ENCODE measurements at regions not wholly inside any gene's neighbourhood (a gene's known extent, or its start where the extent isn't known, plus 50 kb on each side); places are given as distances from the start of the nearest gene placed in this dataset.

DNA sequence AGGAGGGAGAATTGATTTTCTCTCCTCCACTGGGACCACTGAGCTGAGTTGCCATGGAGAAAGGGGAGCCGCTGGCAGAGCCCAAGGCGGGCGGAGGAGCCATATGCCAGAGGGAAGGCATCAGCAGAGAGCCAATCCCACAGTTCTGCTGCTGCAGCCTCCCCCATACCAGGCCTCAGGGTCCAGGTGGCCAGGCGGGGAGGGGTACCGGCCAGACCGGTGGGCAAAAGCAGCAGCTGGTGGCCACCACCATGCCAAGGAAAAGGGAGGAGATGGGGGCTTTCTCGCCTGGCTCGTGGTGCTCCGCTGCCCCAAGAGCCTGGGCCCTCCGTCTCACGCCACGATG, 72.8 kb downstream of the PITPNM2 start:
- no peak for DNase-seq (ENCODE audit: low read depth)

DNA sequence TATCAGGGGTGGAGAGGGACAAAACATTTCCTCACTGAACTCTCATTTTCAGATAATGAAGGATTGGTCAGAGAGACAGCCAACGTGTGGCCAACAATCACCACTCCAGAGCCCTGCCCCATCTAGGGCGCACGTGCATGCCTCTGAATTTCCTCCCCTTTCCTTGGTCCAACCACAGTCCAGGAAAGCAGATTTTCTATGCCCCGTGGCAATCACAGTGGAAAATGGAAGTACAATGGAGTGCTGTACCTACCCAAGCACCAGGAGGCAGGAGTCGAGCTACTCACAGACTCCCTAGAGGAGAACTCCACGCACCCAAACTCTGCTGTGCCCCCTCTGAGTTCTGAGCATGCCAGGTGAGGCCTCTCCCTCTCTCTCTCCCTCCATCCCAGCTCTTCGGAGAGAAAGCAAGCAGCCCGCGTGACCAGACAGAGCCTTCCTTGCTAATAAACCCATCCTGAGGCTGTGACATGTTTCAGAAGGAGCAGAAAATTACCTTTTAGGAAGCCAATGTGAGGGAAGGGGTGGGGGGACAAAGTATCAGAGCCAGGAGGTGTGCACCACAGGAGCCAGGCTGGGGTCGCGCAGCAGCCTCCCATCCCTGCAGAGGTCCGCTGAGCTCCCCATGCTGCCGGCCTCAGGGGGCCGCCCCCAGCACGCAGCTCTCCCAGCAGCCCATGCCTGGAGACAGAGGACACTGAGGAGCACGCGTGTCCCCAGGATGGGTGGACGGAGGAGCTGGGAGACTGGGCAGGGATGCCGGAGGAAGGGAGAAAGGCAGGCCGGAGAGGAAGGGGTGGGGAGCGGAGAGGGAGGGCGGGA, 73.4 kb downstream of the PITPNM2 start:
- DNase-seq (ENCODE audit: low read depth) = no peak

DNA sequence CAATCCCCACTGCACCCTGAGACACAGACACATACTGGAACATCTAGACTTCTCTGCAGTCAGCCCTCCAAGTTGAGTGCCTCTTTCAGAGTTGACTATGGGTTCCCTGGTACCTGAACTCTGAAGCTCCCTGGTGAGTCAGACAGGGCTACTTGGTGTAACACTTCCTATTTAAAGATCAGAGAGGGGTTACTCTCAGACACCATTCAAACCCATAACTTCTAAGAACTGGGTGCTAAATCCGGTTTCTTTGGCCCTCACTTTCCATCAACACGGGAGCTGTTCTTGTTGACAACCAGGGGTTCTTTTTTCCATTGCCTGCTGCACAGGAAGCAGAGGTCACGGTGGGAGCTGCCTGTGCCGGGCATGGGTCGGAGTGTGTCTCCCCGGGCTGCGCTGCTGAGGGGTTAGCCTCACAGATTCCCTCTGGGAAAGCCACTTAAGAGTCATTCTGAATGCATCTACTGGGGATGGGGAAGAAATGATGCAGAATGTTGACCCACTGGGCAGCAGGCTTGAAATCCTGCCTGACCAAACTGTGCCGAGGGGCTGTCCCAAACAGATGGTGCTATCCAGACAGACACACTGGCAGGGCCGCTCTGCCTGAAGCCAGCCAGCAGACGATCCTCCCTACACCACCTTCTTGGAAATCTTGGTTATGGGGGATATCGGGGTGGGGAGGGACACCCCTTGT, 74.1 kb downstream of the PITPNM2 start:
- peak; percentile 31 for DNase-seq (ENCODE audit: low read depth)

DNA sequence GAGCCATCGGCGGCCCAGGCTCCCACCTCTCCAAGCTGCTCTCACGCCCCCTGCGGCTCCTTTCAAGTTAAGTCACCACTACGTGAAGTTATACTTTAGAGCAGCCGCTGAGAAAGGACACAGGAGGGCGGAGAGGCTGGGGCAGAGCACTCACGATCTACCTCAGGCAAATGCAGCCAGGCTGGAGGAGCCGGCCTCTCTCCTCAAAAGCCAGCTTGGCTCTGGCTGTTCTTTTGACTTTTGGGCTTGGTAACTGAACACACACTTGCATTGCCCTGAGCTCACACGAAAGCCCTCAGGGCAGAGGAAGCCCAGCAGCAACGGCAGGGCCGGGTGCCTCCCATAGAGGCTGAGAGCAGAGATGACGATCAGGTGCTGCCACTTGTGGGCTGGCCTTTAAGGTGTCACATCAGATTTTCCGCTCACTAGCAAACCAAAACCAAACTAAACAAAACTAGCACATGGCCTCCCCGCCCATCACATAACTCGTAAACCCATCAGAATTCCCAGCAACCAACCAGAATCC, 75.2 kb downstream of the PITPNM2 start:
- DNase-seq (ENCODE audit: low read depth) = no peak

DNA sequence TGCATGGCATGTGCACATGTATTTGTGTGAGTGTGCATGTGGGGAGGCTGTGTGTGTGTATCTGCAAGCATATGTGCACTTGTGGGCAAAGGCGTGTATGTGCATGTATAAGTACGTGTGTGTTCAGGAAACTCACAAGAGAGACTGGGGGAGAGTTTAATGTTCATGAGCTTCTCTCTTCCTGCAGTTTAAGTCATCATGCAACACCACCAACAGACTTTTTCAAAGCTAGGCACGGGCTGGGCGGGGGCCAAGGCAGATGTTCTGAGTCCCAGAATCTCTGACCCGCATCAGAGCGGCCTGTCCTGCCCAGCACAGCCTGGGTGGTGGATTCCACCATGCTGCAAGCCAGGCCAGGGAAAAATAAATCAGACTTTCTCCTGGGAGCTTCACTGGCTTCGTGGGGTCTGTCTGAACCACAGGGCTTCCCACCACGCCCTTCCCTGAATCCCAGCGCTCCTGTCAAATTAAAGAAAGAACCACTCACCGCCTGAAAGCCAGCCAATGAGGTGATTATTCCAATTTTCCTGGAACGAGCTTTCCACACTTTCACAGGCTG, 75.7 kb downstream of the PITPNM2 start:
- no peak for DNase-seq (ENCODE audit: low read depth)

DNA sequence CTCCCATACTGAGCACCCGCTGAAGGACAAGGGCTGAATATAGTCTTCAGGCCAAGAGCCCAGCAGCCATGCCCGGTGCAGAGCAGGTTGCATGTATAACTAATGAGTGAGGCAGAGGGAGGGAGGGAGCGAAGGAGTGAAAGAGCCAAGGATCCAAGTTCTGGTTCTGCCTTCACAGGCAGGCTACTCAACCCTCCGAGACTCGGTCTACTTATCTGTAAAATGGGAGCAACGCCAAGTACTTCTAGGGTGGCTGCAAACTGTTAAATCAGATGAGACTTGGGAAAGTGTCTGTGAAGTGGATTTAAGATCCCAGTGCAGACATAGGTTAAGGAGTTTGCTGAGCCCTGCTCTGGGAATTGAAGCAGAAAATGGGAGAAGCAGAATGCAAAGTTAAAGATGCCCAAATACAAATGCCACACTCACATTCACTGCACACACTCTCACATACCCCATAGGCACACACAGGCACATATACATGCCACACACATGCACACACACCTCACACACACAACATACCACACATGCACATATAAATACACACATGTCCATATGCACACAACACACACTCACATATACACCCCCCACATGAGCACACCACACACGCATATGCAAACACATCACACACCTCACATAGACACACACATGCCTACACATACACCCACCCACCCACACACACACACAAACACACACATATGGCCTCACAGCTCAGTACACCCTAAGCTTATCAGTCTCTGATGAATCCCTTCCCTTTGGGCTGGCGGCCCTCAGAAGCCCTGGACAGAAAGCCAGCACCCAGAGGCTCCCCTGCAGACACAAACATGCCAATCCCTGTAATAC, 76.7 kb downstream of the PITPNM2 start:
- no peak for DNase-seq (ENCODE audit: low read depth)

DNA sequence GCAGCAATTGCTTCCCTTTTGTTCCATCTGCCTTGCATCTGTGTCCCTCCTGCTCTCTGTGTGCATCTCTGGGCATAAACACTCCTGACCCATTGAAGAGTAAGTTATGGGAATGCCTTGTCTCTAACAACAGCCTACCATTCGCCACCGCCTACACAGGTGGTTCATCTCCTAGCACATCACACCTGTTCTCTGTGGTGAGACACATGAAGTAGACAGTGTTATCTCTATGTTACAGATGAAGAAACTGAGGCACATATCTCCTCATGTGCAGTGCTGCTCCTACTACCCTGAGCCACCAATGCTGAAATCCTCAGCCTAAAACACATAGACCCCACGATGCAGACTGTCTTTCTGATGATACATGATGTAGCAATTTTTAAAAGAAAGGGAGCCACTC, 77.6 kb downstream of the PITPNM2 start:
- DNase-seq (ENCODE audit: low read depth) = no peak

DNA sequence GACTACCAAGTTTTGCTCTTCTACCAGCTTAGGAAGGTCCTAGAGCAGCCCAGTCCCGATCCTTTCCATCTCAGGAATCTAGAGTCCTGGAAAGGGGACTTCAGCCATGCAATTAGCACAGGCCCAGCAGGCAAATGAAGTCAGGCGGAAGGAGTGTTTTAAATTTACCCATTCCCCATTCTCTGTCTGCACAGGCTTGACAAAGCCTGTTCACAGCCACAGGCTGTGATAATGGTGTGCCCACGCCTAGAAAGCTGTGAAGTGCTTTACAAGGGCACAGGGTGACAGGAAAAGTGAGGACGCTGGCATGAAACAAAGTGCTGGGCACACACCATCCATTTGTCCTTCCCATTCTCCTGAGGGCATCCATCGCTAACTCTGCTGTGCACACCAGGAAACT, 79.0 kb downstream of the PITPNM2 start:
- DNase-seq (ENCODE audit: low read depth) = no peak

DNA sequence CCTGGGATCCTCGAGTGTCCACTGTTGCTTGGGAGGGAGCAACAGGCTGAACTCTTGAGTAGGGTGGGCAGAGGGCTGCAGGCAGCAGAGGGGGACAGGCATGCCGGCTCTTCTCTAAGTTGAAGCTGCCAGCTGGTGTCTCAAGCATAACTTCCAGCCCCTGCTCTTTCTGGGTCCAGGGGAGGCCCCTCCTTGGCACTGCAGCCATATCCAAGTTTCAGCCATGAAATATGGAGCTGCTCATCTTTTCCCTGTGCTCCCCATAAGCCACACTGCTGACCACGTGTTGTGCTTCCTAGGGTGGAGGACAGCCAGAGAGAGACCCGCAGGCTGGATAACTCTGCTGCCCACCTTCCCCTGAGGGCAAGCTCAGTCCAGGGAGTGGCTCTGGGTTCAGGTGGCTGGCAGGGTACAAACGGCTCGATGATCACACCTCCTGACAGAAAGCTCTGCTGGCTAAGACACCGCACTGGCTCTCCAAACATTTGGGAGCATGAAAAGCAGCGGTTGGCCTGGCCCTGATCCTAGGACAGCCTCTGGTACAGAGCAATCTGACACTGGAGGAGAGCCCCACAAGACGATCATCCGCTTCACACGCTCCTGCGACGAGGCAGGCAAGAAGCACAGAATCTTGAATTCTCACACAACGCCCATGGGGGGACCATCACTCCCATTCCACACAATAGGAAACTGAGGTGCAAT, 79.6 kb downstream of the PITPNM2 start:
- no peak for DNase-seq (ENCODE audit: low read depth)

DNA sequence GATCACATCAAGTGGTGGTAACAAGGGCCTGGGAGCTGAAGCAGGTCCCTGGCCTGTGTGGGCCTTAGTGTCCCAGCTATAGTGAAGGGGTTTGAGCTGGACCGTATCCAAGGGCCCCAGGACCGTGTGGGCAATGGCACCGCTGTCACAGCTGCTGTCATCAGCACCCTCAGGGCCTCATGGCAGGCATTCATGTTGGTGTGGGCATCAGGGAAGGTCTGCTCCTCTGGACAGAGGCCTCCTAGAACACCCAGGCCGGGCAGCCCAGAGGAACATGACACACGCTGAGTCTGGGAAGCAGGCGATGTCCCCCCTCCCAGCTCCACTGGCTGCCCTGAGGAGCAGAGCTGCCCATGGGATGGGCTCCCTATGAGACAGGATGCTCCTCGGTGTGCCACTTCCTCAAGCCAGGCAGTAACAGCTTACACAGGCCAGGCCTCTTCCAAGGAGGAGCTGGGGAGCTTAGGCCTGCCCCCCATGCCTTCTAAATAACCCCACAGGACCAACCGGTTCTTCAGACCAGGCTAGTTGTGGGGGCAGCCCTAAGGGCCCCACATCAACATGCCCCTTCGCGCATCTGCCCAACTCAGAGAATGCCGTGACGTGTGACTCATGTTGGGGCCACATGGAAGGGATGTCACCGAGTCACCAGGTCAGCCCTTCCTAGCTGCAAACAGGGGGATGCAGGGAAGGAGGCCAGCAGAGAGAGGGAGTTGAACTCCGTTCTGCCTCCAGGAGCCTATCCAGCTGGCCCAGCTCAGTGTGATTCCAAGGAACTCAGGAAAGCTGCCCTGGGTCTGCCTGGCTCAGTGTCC, 80.4 kb downstream of the PITPNM2 start:
- DNase-seq (ENCODE audit: low read depth) = peak; percentile 25

DNA sequence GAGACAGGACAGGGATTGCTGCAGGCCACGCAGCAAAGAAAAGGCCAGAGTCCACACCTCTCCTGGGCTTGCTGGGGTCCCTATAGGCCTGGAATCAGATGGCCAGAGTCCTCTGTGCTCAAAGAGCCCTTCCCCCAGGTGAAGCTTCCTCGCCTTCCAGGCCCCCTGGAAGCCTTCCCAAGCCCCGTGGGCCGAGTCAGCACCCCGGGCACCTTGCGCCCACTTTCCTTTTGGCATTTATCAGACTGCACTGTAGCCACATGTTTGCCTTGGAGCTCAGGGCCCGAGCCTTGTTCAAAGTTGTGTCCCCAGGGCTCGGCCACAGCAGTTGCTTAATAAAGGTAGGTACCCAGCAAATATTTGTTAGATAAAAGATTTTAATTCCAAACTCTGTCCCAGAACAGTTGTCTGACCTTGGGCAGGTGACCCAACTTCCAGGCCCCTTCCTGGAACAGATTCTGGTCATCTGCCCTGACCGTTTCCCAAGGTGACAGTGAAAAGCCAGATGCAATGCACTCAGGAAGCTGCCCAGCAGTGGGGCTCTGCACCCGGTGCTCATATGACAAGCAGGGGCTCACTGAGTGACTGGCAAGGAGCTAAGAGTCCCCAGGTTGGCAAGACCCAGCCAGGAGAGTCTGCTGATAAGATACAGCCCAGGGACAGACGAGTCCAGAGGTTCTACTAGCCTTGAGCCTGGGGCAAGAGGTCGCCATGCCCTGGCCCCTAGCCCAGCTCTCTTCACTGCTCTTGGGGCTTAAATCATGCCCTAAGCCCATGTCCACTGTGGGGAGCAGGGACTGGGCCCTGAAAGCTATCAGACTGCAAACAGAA, 81.2 kb downstream of the PITPNM2 start:
- no peak for DNase-seq (ENCODE audit: low read depth)

DNA sequence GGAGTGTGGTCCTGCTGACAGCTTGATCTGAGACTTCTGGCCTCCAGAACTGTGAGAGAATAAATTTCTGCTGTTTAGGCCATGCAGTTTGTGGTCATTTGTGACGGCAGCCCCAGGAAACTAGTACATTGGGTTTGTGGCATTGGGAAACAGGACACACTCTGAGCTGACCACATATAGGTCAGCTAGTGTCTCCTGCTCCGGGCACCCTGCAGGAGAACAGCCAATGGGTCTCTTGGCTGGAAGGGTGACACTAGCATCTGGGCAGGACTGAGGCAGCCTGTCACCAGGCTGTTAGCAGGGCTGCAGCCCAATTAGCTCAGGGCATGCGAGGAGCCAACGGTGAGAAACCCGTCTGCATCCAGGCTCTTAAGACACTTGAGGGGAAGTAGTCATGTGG, 83.2 kb downstream of the PITPNM2 start:
- DNase-seq (ENCODE audit: low read depth) = no peak

DNA sequence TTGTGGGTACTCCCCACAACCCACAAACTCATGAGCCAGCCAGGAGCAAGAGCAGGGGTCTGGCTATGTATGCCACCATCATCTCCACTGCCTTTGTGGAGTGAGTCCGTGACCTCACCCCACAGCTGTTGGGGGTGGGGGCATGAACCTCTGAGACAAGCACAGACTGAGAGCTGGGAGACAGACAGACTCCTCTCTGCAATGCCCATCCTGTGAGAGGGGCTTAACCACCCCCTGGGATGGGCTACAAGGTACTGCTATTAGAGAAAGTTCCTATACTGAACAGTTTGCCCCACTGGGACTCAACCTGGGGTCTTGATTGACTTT, 84.5 kb downstream of the PITPNM2 start:
- DNase-seq (ENCODE audit: low read depth) = no peak

DNA sequence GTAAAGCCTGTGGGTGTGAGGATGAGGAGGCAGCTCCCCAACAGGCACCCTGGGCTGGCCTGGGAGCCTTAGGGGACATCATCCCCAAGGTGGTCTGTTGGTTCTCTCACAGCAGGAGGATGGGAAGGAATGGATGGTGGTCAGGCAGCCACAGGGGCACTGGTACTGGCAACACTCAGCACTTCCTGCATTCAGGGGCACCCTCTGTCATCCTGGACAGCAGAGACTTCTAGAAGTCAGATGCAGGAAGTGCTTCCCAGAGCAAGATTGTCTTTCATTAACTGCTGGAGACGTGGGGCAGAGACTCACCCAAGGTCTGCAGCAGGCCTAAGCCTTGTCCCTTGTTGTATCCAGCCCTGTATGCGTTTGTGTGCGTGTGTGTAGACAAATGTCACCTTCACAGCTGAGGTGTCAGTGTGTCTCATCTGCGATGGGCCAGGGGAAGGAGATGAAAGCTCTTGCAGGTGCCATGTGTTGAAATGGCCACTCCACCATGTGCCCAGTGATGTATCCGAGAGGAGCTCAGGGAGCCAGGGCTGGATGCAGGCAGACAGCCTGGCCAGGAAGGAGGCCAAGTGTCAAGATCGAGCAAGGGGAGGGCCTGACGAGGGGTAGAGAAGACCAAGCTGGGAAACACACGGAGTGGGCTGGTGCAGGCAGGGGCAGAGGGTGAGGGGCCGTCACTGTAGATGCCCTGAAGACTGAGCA, 85.1 kb downstream of the PITPNM2 start:
- no peak for DNase-seq (ENCODE audit: low read depth)

DNA sequence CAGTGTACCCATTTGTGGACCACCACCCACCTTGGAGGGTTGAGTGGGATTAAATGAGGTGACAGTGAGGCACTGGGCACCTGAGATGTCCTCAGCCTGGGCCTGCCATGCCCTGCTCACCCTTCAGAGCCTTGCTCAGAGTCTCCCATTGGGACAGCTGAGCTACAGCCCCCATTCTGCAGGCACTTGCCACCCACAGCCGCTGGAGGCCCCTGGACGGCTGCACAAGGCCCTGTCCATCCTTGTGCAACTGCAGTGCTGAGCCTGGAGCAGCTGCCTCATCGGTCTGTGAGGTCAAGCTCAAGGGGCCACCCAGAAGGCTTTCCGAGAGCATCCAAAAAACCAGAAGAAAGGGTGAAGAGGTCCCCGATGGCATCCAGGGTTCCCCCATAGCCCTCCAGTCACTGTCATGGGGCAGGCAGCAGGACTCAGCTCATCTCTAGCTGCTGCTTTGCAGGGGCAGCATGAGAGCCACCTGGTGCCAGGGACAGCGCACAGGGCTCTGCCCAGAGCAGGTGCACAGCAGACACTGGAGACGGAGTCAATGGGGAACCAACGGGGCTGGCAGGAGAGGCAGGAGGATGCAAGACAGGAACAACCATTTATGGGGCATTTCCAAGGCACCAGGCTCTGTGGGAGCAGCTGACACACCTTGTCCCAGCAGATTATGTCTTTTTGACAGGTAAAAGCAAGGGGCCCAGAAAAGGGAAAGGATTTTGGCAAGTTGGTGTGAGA, 84.6 kb downstream of the ARL6IP4 start:
- DNase-seq (ENCODE audit: low read depth) = no peak

DNA sequence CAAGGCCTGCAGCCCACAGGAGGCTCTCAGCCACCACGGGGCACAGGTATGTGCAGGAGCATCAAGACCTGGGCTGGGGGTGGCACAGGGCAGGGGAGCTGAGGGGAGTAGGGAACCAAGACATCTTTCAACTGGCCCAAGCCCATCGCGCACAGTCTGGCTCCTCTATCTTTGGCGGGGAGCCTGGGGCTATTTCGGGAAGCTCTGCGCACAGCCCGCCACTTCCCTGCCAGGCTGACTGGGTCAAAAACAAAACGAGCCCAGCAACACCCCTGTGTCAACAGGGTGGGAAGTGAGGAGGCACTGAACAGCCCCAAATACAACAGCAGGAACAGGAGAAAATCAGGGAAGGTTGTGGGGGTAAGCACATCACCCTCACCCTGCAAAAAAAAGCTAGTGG, 83.9 kb downstream of the ARL6IP4 start:
- no peak for DNase-seq (ENCODE audit: low read depth)

DNA sequence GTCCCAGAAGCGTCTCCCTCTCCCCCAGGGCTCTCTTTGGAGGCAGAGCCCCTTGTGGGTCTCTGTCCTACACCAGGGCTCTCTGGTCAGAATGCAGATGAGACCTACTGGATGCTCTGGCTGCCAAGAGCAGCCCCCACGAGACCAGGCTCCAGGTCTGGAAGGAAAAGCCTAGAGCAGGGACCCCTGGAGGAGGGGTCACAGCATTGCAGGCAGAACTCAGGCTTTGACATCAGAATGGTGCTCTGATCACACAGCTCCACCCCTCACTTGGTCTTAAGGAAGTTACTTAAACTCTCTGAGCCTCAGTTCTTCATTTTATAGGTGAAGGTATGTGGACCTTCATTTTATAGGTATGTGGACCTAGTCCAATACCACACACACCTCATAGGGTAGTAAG, 83.1 kb downstream of the ARL6IP4 start:
- DNase-seq (ENCODE audit: low read depth) = no peak
